PC-9 (cell line): ENCODE measurements at regions not wholly inside any gene's neighbourhood (a gene's known extent, or its start where the extent isn't known, plus 50 kb on each side); places are given as distances from the start of the nearest gene placed in this dataset.

ENCODE experiments used
- BruUV-seq: library from RNA; stranded (reverse); fragments of 400-500 nt; replicated peaks from 2 replicates; lab custom pipeline; 2021; lab: Mats Ljungman, UMichigan
- CTCF ChIA-PET: fragments of 300-600 bp; sonication (Branson Sonifier 250); formaldehyde crosslinking; loops from one replicate; lab custom pipeline; 2022; ENCODE audit warnings: antibody characterized with exemption; lab: Charles Lee
- POLR2A ChIA-PET: fragments of 300-600 bp; sonication (Branson Sonifier 250); formaldehyde crosslinking; loops from one replicate; lab custom pipeline; 2022; ENCODE audit warnings: antibody characterized with exemption; ENCODE audit not compliant: unreplicated experiment; lab: Charles Lee
- DNase-seq, 2 experiments: peaks; one replicate each; pipeline versions ENCODE4 v3.0.0 to v3.0.0-alpha.2; 2015 to 2022; ENCODE audit warnings: mixed read lengths in 1 of 2
- H2AFZ ChIP-seq: fragments of 200-600 bp; sonication (generic); 2 replicates; pipeline ENCODE4 v1.8.1; 2017; ENCODE audit warnings: antibody characterized with exemption
- H3F3A ChIP-seq: fragments of 200-600 bp; sonication (generic); 2 replicates; pipeline ENCODE4 v1.8.1; 2017; ENCODE audit warnings: antibody characterized with exemption, mild to moderate bottlenecking, low read depth; ENCODE audit not compliant: insufficient read depth
- H3K27ac ChIP-seq: fragments of 200-600 bp; sonication (generic); 2 replicates; pipeline ENCODE4 v1.6.1; 2016; ENCODE audit warnings: mixed run types
- H3K27me3 ChIP-seq: fragments of 200-600 bp; sonication (generic); 2 replicates; pipeline ENCODE4 v1.6.1; 2016; ENCODE audit warnings: low read depth, mixed run types; ENCODE audit not compliant: insufficient read depth
- H3K36me3 ChIP-seq: fragments of 200-600 bp; sonication (generic); 2 replicates; pipeline ENCODE4 v1.6.1; 2016; ENCODE audit warnings: low read depth, mixed run types
- H3K4me1 ChIP-seq: fragments of 200-600 bp; sonication (generic); replicated peaks from 2 replicates; pipeline ENCODE4 v1.6.1; 2016; ENCODE audit warnings: mixed run types; ENCODE audit not compliant: insufficient read depth
- H3K4me2 ChIP-seq: fragments of 200-600 bp; sonication (generic); 2 replicates; pipeline ENCODE4 v1.6.1; 2017; ENCODE audit warnings: mixed run types
- H3K4me3 ChIP-seq: fragments of 200-600 bp; sonication (generic); 2 replicates; pipeline ENCODE4 v1.6.1; 2016; ENCODE audit warnings: mixed run types
- H3K79me2 ChIP-seq: fragments of 200-600 bp; sonication (generic); 2 replicates; pipeline ENCODE4 v1.6.1; 2017; ENCODE audit warnings: low read depth, mixed run types
- H3K9me2 ChIP-seq: fragments of 200-600 bp; sonication (generic); 2 replicates; pipeline ENCODE4 v1.8.1; 2017; ENCODE audit warnings: mild to moderate bottlenecking; ENCODE audit not compliant: insufficient read depth
- H3K9me3 ChIP-seq: fragments of 200-600 bp; sonication (generic); 2 replicates; pipeline ENCODE4 v1.8.1; 2016; ENCODE audit warnings: low read depth; ENCODE audit not compliant: insufficient read depth
- H4K20me1 ChIP-seq: fragments of 200-600 bp; sonication (generic); 2 replicates; pipeline ENCODE4 v1.8.1; 2017; ENCODE audit not compliant: insufficient read depth
- EZH2 ChIP-seq: fragments of 200-600 bp; sonication (generic); IDR thresholded peaks from 2 replicates; pipeline ENCODE4 v1.8.0; 2017; ENCODE audit warnings: antibody characterized with exemption, low read depth
- intact Hi-C: fragments of 100-400 bp; cut with micrococcal nuclease; formaldehyde crosslinking; loops from one replicate; pipeline ENCODE4 v1.10.0; 2022; ENCODE audit not compliant: unreplicated experiment
- TF ChIP-seq, protein P1 (sequence below): fragments of 200-600 bp; sonication (generic); conservative IDR thresholded peaks from 2 replicates; pipeline ENCODE4 v1.6.1; 2017; ENCODE audit warnings: mixed run types, antibody characterized with exemption, mild to moderate bottlenecking, moderate library complexity

DNA sequence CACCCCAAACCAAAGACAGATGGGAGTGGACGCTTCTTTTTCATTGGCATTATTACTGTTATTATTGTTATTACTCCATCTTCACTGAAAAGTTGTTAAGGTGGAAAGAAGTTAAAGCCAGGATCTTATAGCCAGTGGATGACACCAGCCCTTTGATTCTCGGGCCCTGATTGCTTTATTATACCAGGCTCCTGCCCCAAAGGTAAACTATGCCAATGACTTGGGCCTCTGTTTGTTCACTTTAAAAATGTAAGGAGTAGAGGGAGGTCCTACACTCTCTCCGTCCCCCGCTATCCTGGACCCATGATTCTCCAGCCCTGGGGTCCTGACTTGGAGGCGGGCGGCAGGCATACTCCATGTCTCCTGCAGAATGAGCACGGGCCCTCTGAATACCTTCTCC is 106.8 kb downstream of the TOMM20 start:
- Histone ChIP-seq H3K4me1 (peaks cover 42% of the 10 kb centered on the region), H3K9me3 (peaks cover 3% of the 10 kb centered on the region), H3K4me3 (no peak overlapping the region), H3K9me2 (no peaks in the 10 kb centered on the region), H4K20me1 (no peaks in the 10 kb centered on the region), H3F3A (peaks cover 30% of the 10 kb centered on the region), H3K27me3 (no peaks in the 10 kb centered on the region), H3K79me2 (no peaks in the 10 kb centered on the region), H3K36me3 (no peaks in the 10 kb centered on the region), H2AFZ (no peak overlapping the region), H3K4me2 (no peak overlapping the region), H3K27ac (no peak overlapping the region)
- DNase-seq, result no peak
- no TSS peak for BruUV-seq
- intact Hi-C loops, result no loop called here
- ChIA-PET CTCF (no interaction called here), POLR2A (no interaction called here)
- no peak for TF ChIP-seq EZH2
- TF ChIP-seq, protein P1, sequence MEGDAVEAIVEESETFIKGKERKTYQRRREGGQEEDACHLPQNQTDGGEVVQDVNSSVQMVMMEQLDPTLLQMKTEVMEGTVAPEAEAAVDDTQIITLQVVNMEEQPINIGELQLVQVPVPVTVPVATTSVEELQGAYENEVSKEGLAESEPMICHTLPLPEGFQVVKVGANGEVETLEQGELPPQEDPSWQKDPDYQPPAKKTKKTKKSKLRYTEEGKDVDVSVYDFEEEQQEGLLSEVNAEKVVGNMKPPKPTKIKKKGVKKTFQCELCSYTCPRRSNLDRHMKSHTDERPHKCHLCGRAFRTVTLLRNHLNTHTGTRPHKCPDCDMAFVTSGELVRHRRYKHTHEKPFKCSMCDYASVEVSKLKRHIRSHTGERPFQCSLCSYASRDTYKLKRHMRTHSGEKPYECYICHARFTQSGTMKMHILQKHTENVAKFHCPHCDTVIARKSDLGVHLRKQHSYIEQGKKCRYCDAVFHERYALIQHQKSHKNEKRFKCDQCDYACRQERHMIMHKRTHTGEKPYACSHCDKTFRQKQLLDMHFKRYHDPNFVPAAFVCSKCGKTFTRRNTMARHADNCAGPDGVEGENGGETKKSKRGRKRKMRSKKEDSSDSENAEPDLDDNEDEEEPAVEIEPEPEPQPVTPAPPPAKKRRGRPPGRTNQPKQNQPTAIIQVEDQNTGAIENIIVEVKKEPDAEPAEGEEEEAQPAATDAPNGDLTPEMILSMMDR, result no peak

DNA sequence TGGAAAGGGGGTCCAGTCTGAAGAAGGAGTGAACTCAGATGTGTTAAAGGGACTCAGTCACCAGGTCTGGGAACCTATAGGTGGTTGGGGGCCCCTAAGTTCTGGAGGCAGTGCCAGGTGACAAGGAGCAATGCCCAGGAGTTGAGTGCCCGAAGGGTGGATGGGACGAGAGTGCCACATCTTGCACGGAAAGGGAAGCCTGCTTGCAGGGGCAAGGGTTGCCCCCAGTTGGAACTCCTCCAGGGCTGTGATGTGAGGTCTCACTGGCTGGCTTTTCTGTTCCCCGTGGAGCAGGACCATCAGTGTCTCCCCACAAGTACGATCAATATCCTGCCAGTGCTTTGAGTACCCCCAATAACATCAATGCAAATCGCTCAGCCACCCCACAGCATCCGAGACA is 107.3 kb downstream of the TOMM20 start:
- TF ChIP-seq, protein P1, result no peak
- no peak for TF ChIP-seq EZH2
- no TSS peak for BruUV-seq
- Histone ChIP-seq H3K4me1 (peaks cover 41% of the 10 kb centered on the region), H3K27me3 (no peaks in the 10 kb centered on the region), H3K27ac (no peak overlapping the region), H3K4me2 (no peak overlapping the region), H4K20me1 (no peaks in the 10 kb centered on the region), H3K9me2 (no peaks in the 10 kb centered on the region), H2AFZ (no peak overlapping the region), H3F3A (peaks cover 27% of the 10 kb centered on the region), H3K4me3 (no peak overlapping the region), H3K79me2 (no peaks in the 10 kb centered on the region), H3K9me3 (peaks cover 3% of the 10 kb centered on the region), H3K36me3 (no peaks in the 10 kb centered on the region)
- ChIA-PET POLR2A (no interaction called here), CTCF (no interaction called here)
- intact Hi-C loops, result no loop called here
- no peak for DNase-seq

- BruUV-seq, result no TSS peak
- H3K27ac ChIP-seq, result no peak overlapping the region
- intact Hi-C loops, result no loop called here
- H4K20me1 ChIP-seq, result no peaks in the 10 kb centered on the region
- H3K4me3 ChIP-seq, result no peak overlapping the region
- H3K27me3 ChIP-seq, result no peaks in the 10 kb centered on the region
- ChIA-PET CTCF (no interaction called here), POLR2A (no interaction called here)
- H3K36me3 ChIP-seq, result no peaks in the 10 kb centered on the region
- peaks cover 18% of the 10 kb centered on the region for H3F3A ChIP-seq
- peaks cover 39% of the 10 kb centered on the region for H3K4me1 ChIP-seq
- peaks cover 3% of the 10 kb centered on the region for H3K9me3 ChIP-seq
- no peak for DNase-seq
- H2AFZ ChIP-seq, result no peak overlapping the region
- no peaks in the 10 kb centered on the region for H3K79me2 ChIP-seq
- no peak for TF ChIP-seq EZH2
- TF ChIP-seq, protein P1, result no peak
- no peaks in the 10 kb centered on the region for H3K9me2 ChIP-seq
- no peak overlapping the region for H3K4me2 ChIP-seq
Measured at GRCh38 chr1:235019961-235020360, 108.7 kb downstream of the TOMM20 start.
